ENCODE measurements at regions not wholly inside any gene's neighbourhood (a gene's known extent, or its start where the extent isn't known, plus 50 kb on each side); places are given as distances from the start of the nearest gene placed in this dataset.

DNA sequence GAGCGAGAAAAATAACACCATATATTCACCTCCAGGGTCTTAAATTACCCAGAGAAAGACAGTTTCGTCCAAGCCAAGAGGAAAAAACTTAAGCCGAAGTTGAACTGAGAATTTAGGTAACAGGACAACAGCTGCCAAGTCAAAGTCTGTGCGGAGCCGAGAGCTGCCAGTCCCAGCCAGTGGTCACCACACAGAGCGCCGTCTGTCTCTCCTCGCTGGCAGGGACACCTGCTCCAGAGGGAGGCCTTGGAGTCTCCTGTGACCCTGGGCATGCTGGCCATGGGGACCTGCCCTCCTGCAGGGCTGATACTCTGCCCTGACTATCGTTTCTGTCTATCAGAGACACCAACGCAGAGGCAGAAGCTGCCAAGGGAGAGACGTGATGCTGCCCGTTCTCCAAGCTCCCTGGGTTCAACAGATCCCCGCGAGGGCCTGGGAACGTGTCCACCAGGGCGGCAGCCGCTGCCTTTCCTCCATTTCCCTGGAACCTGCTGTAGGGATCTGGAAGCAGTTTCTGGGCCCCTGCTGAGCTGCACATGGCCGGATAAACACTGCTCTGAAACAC lies 341.3 kb downstream of the SMOC2 start:
- Histone ChIP-seq H3K27me3 (ENCODE audit: insufficient read depth, poor library complexity, severe bottlenecking) (peaks cover 3% of the 10 kb centered on the region), H3K9me3 (ENCODE audit: severe bottlenecking) (no peaks in the 10 kb centered on the region), H3K27ac (ENCODE audit: poor library complexity, severe bottlenecking) (no peak overlapping the region), H3K4me3 (ENCODE audit: severe bottlenecking) (no peak overlapping the region), H3K4me1 (ENCODE audit: insufficient read depth, poor library complexity, severe bottlenecking) (no peaks in the 10 kb centered on the region), H3K36me3 (ENCODE audit: low read depth) (no peaks in the 10 kb centered on the region)
- DNase-seq (ENCODE audit: low spot score) (no peak), ATAC-seq (ENCODE audit: low read depth) (no peak)
- TF ChIP-seq, protein P1, sequence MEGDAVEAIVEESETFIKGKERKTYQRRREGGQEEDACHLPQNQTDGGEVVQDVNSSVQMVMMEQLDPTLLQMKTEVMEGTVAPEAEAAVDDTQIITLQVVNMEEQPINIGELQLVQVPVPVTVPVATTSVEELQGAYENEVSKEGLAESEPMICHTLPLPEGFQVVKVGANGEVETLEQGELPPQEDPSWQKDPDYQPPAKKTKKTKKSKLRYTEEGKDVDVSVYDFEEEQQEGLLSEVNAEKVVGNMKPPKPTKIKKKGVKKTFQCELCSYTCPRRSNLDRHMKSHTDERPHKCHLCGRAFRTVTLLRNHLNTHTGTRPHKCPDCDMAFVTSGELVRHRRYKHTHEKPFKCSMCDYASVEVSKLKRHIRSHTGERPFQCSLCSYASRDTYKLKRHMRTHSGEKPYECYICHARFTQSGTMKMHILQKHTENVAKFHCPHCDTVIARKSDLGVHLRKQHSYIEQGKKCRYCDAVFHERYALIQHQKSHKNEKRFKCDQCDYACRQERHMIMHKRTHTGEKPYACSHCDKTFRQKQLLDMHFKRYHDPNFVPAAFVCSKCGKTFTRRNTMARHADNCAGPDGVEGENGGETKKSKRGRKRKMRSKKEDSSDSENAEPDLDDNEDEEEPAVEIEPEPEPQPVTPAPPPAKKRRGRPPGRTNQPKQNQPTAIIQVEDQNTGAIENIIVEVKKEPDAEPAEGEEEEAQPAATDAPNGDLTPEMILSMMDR (IDR thresholded peaks at IDR 0.05; ENCODE audit: poor library complexity, severe bottlenecking) = no peak

DNA sequence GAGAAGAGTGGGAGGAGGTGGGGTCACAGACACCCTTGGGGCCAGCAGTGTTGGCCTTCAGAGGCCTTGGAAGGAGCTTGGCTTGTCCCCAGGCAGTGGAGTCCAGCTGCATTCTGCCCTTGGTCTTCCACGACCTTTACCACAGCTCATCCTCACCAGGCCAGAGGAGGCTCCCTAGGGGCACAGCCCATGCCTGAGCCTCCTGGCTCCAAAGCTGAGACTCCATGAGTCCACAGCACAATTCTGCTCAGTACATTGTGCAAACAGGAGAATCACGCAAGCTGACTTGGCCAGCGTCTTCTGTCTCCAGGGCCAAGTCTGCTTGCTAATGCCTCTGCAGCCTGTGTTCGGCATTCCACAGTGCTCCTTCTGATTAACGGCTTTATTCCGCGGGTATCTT lies 337.2 kb downstream of the SMOC2 start:
- no peaks in the 10 kb centered on the region for H3K9me3 ChIP-seq (ENCODE audit: severe bottlenecking)
- no peak for DNase-seq (ENCODE audit: low spot score)
- no peaks in the 10 kb centered on the region for H3K36me3 ChIP-seq (ENCODE audit: low read depth)
- no peak overlapping the region for H3K4me3 ChIP-seq (ENCODE audit: severe bottlenecking)
- no peak overlapping the region for H3K27ac ChIP-seq (ENCODE audit: poor library complexity, severe bottlenecking)
- peaks cover 8% of the 10 kb centered on the region for H3K27me3 ChIP-seq (ENCODE audit: insufficient read depth, poor library complexity, severe bottlenecking)
- TF ChIP-seq, protein P1 (IDR thresholded peaks at IDR 0.05; ENCODE audit: poor library complexity, severe bottlenecking) = no peak
- no peak for ATAC-seq (ENCODE audit: low read depth)
- H3K4me1 ChIP-seq (ENCODE audit: insufficient read depth, poor library complexity, severe bottlenecking) = no peaks in the 10 kb centered on the region

DNA sequence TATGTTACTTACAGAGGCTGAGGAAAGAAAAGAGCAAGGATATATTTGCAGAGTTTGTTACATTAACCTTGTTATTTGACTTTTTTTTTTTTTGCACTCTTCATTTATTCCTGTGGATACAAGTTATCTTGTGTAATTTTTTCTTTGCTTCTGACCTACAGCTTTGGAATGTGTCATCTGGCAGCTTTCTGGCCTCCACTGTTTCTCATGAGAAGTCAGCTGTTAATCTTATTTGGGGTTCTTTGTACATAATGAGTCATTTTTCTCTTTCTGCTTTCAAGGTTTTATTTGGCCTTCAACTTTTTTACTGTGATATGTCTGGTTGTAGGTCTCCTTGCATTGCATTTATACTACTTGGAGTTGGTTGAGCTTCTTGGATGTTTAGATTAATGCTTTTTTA lies 333.4 kb downstream of the SMOC2 start:
- ATAC-seq (ENCODE audit: low read depth) (no peak), DNase-seq (ENCODE audit: low spot score) (no peak)
- H3K4me3 ChIP-seq (ENCODE audit: severe bottlenecking) = no peak overlapping the region
- no peaks in the 10 kb centered on the region for H3K4me1 ChIP-seq (ENCODE audit: insufficient read depth, poor library complexity, severe bottlenecking)
- no peaks in the 10 kb centered on the region for H3K9me3 ChIP-seq (ENCODE audit: severe bottlenecking)
- no peaks in the 10 kb centered on the region for H3K36me3 ChIP-seq (ENCODE audit: low read depth)
- peaks cover 8% of the 10 kb centered on the region for H3K27me3 ChIP-seq (ENCODE audit: insufficient read depth, poor library complexity, severe bottlenecking)
- H3K27ac ChIP-seq (ENCODE audit: poor library complexity, severe bottlenecking) = no peak overlapping the region
- TF ChIP-seq, protein P1 (IDR thresholded peaks at IDR 0.05; ENCODE audit: poor library complexity, severe bottlenecking) = no peak

DNA sequence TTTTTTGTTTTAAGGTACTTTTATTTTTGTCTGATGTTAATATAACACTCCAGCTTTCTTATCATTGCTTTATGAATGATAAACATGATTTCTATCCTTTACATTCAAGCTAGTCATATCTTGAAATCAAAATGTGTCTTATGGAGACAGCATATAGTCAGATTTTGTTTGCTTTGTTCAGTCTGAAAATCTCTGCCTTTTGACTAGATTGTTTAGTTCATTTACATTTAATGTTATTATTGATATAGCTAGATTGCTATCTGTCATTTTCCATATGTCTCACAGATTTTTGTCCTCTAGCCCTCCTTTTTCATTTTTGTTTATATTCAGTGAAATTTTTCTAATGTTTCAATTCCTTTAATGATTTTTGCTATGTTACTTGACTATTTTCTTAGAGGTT lies 332.8 kb downstream of the SMOC2 start:
- TF ChIP-seq, protein P1 (IDR thresholded peaks at IDR 0.05; ENCODE audit: poor library complexity, severe bottlenecking) = no peak
- Histone ChIP-seq H3K9me3 (ENCODE audit: severe bottlenecking) (no peaks in the 10 kb centered on the region), H3K36me3 (ENCODE audit: low read depth) (no peaks in the 10 kb centered on the region), H3K27ac (ENCODE audit: poor library complexity, severe bottlenecking) (no peak overlapping the region), H3K4me1 (ENCODE audit: insufficient read depth, poor library complexity, severe bottlenecking) (no peaks in the 10 kb centered on the region), H3K27me3 (ENCODE audit: insufficient read depth, poor library complexity, severe bottlenecking) (peaks cover 8% of the 10 kb centered on the region), H3K4me3 (ENCODE audit: severe bottlenecking) (no peak overlapping the region)
- DNase-seq (ENCODE audit: low spot score) (no peak), ATAC-seq (ENCODE audit: low read depth) (no peak)

DNA sequence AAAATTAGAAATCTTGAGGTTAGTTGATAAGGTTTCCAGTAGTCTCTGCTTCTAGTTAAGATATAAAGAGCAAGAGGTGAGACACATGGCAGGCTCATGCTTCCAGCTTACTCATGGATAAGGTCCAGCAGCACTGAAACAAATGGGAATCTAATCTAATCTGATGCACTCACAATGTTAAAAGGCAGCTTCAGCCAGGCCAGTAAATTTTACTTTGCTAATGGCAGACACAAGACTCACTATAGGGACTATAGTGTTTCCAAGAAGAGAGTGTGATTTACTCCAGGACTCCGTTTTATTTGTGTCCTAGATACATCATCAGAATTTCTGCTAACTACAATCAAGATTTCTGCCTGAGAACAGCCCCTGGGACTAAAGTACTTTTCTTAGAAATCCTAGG lies 324.8 kb downstream of the SMOC2 start:
- DNase-seq (ENCODE audit: low spot score) (no peak), ATAC-seq (ENCODE audit: low read depth) (no peak)
- Histone ChIP-seq H3K4me1 (ENCODE audit: insufficient read depth, poor library complexity, severe bottlenecking) (no peaks in the 10 kb centered on the region), H3K4me3 (ENCODE audit: severe bottlenecking) (no peak overlapping the region), H3K27ac (ENCODE audit: poor library complexity, severe bottlenecking) (no peak overlapping the region), H3K27me3 (ENCODE audit: insufficient read depth, poor library complexity, severe bottlenecking) (no peaks in the 10 kb centered on the region), H3K9me3 (ENCODE audit: severe bottlenecking) (no peaks in the 10 kb centered on the region), H3K36me3 (ENCODE audit: low read depth) (no peaks in the 10 kb centered on the region)
- TF ChIP-seq, protein P1 (IDR thresholded peaks at IDR 0.05; ENCODE audit: poor library complexity, severe bottlenecking) = no peak

All from RWPE2 (cell line).